GM18909 (cell line): ENCODE measurements at regions not wholly inside any gene's neighbourhood (a gene's known extent, or its start where the extent isn't known, plus 50 kb on each side); places are given as distances from the start of the nearest gene placed in this dataset.
A peak's percentile ranks its signal among the peaks of the same experiment; 100 is the strongest.
"Not testable (repeated sequence)": the region's sequence is repeated elsewhere in the genome, so short reads cannot be mapped to it uniquely, and the experiment has no call there.

ENCODE experiments used
- ATAC-seq: cut with Tn5 transposase; IDR thresholded peaks from one replicate; pipeline ENCODE4 v1.9.1; 2021; ENCODE audit warnings: mild to moderate bottlenecking; ENCODE audit not compliant: unreplicated experiment, poor library complexity

- no peak for ATAC-seq
These were observed 155.0 kb upstream of the GCFC2 start for GRCh38 chr2:75865702-75866101.

DNA sequence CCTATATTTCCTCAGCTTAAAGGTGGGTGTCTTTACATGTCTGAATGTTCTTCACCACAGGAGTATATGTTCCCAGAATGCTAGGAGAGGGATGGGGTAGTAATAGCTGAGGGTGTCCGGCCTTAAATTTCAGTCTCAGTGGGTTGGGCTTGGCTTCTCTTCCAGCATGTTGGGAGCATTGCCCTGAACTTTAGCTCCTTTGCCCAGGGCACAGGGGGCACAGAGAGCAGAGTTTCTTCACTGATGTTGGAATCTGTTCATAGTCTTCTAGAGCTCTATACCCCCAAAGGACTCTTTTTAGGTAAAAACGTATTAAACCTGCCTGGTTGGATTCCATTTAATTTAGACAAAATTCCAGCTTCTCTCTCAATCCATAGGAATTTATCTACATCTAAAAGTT, 154.4 kb upstream of the GCFC2 start:
- no peak for ATAC-seq

- no peak for ATAC-seq
These were observed 151.8 kb upstream of the GCFC2 start for GRCh38 chr2:75862547-75862946.

DNA sequence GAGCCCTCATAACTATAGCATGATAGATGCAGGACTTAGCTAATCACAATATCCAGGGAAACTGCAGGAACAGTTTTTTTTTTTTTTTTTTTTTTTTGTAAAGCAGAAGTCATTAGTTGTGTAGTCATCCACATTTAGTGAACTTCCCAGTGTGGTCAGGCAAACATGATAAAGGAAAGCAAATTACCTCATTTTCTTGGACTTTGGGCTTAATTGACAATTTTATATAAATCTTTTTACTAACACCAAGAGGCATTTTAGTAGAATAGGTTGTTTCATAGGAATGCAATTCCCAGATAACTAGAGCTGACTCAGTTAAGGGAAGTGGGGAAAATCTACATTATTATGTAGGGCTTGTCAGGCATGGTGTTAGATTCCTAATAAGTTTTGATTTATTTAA, 142.7 kb upstream of the GCFC2 start:
- ATAC-seq, result no peak

GRCh38 chr2:75852639-75853038, 141.9 kb upstream of the GCFC2 start:
- ATAC-seq, result no peak

DNA sequence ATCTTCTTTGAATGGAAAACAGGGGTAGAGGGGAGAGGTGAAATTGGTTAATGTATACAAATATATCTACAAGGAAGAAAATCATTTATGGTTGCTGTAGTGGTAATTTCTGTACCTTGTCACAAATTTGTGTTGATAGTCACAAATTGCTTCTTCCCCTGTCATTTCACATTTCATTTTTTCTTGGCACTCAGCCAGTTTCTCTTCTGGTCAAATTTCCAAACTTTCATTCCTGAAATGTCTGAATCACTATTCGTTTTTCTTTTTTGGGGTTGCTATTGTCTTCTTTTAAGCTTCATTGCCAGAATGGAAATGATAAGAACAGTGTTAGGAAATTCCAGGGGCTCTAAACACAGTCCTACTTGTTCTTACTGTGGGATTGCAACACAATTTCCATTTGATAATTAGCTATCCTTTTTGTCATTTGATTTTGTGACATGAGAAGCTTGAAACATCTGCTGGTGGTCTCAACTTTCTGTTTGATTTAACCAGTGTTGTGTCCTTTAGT, 136.0 kb upstream of the GCFC2 start:
- no peak for ATAC-seq

GRCh38 chr2:75844651-75845050, 133.9 kb upstream of the GCFC2 start:
- ATAC-seq, result no peak

GRCh38 chr2:75834588-75834987, 123.9 kb upstream of the GCFC2 start:
- ATAC-seq, result not testable (repeated sequence)

DNA sequence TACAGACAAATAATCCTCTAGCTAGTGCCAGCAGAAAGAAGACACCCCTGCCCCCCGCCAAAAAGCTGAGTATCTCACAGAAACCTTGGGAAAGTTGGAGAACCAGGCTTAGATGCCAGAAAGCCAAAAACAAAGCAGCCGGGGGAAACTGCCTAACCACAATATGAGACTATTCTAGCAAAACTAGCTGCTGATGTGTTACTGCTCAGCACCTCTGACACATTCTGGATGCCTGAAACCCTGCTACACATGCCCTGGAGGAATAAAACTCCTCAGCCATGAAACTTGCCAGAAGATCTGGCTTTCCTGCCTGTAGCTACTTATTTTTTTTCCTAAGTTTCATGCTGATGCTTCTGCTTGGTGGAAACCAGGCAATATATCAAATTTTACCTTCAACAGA, 122.7 kb upstream of the GCFC2 start:
- no peak for ATAC-seq

- ATAC-seq, result no peak
These were observed 118.1 kb upstream of the GCFC2 start for GRCh38 chr2:75828826-75829225.

DNA sequence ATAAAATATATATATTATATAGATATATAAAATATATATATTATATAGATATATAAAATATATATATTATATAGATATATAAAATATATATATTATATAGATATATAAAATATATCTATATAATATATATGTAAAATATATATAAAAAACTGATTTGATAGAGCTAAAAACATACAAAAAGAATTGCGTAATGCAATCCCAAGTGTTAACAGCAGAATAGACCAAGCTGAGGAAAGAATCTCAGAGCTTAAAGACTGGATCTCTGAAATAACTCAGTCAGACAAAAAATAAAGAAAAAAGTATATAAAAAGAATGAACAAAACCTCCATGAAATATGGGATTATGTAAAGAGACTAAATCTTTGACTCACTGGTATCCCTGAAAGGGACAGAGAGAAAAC, 112.8 kb upstream of the GCFC2 start:
- not testable (repeated sequence) for ATAC-seq

DNA sequence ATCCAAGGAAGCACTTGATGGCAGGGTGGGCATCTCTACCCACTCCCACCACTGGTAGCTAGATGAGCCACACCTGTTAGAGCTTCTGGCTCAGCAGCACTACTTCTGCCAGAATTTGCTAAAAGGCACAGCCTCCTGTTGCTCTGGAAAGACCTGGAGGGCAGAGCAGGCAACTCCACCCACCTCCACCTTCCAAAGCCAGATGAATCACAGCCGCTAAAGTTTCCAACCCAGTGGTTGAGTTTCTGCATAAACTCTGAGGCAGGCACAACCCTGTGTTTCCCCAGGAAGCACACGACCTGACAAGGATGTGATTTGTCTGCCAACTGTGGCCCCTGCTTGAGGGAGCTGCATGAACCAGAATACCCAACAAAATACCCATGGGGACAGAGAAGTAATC, 111.6 kb upstream of the GCFC2 start:
- no peak for ATAC-seq

- ATAC-seq, result no peak
These were observed 110.0 kb upstream of the GCFC2 start for GRCh38 chr2:75820693-75821092.

DNA sequence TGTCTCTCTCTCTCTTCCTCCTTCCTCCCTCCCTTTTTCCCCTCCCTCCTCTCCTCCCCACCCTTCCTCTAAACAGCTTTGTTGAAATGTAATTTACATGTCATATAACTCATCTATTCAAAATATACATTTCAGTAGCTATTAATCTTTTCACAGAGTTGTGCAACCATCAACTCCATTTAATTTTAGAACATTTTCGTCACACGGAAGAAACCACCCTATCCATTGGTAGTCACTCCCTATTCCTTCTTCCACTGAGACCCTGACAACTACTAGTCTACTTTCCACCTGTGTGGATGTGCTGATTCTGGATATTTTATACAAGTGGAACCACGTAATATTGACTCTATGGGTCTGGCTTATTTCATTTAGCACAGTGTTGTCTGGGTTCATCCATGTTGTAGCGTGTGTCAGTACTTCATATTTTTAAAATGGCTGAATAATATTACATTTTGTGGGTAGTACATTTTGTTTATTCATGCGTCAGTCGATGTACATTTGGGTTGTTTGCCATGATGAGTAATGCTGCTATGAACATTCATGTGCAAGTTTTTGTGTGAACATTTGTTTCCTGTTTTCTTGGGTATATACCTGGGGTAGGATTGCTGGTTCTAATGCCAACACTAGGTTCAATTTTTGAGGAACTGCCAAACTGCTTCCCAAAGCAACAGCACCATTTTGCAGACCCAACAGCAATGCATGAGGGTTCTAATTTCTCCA, 100.1 kb upstream of the GCFC2 start:
- no peak for ATAC-seq

GRCh38 chr2:75808793-75809535, 98.2 kb upstream of the GCFC2 start:
- ATAC-seq, result no peak

- no peak for ATAC-seq
These were observed 97.3 kb upstream of the GCFC2 start for GRCh38 chr2:75807992-75808391.

DNA sequence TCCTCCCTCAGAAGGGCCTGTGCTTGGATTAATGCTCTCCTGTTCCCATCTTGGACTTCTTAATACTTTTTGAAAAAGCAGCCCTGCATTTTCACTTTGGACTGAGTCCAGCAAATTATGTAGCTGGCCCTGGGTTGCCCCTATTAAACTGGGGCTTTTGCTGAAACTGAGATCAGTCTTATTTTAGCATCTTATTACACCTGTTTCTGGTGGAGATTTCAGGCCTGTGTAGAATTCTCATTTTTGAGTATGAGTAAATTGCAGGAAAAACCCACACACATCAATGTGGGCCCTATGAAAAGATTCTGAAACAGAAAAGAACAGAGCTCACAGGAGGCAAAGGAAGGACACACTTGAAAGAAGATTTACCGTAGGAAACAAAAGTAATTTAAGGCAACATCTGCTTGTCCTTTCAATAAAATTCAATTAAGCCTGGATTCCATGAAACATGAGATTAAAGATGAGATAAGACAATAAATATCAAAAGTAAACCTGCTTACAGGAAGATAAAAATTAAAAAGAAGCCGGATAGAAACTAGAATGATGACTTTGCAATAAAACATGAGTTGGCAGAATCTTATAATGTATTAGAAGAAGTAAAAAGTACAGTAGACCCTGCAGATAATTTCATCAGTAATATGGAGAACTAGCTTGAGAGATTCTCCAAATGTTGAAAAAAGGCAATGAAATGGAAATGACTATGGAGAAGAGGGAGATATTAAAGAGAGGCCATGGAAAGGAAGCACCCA, 90.7 kb upstream of the GCFC2 start:
- peak; percentile 43 for ATAC-seq

DNA sequence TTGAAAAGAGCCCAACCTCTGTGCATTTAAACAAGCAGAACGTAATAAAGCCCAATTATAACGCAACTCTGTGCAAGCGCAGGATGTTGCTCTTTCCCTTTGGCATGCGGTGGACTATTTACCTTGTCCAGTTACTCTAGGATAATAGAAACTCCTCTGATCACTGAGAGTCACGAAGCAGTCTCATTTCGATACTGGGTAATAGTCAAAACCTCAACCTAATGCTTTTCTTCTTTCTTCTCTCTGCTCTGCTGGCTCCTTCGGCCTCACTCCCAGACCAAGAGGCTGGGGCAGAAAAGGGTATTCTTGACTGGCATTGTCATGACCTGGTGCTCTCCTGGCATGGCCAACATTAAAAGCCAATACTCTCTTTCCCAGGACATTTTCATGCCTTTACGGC, 89.7 kb upstream of the GCFC2 start:
- ATAC-seq, result peak; percentile 78

DNA sequence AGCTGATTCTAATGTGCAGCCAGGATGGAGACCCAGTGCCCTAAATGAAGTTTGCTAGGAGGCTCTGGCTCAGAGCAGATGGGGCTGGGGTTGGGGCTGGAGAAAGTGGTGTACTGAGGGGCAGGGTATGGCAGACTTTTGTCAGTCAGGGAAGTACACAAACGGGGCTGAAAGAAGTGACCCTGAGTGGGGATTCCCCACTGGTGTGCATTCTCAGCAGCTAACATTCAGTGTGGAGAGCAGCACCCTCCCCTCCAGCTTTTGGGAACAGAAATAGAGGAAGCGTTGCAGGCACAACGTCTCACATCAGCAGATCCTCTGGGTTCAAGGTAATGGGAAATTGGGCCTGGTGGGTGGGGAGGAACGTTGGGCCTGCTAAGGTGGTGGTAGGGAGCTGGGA, 89.1 kb upstream of the GCFC2 start:
- peak; percentile 56 for ATAC-seq

DNA sequence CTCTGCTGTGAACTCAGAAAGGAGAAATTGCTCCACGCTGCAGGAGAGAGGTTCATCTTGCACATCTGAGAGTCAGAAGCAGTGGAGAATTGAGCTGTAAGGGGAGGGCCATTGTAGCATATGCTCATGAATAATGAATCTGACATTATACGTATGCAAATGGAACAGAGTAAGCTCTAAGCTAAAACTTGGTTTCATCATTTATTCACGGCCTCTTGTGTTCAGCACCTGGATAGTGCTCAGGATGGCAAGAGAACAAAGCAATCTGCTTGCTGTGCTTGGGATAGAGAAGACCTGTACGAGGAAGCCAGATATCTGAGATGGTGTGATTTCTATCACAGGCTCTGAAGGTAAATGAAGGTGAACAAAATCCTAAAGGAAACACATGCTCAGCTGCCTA, 87.9 kb upstream of the GCFC2 start:
- ATAC-seq, result no peak

DNA sequence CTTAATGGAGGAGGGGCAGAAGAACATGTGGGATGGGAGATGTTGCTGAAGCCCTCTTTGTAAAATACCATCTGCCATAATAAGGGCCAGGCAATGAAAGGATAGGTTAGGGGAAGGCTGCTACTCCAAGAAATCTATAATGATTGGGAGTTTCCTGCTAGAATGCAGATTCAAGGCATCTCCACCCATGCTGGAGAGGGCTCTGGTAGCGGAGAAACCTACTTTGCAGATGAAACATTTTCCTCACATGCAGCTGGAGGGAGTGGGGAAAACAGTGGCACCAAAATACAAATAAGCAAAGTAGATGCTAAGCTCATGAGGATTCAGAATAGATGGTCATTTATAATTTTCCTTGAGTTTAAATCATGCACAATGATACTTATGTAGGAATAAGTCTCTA, 82.3 kb upstream of the GCFC2 start:
- no peak for ATAC-seq
